HUES6 (cell line): ENCODE measurements at regions not wholly inside any gene's neighbourhood (a gene's known extent, or its start where the extent isn't known, plus 50 kb on each side); places are given as distances from the start of the nearest gene placed in this dataset.

ENCODE experiments used
- H3K27ac ChIP-seq: 2 replicates; pipeline ENCODE4 v1.7.0; 2013; ENCODE audit warnings: low read depth, mild to moderate bottlenecking, low read length, inconsistent platforms
- H3K27me3 ChIP-seq: 2 replicates; pipeline ENCODE4 v1.6.1; 2013; ENCODE audit warnings: low read length; ENCODE audit not compliant: control insufficient read depth, insufficient read depth
- H3K36me3 ChIP-seq: 2 replicates; pipeline ENCODE4 v1.6.1; 2013; ENCODE audit warnings: low read length; ENCODE audit not compliant: control insufficient read depth, insufficient read depth
- H3K4me1 ChIP-seq: 2 replicates; pipeline ENCODE4 v1.6.1; 2013; ENCODE audit warnings: low read length; ENCODE audit not compliant: control insufficient read depth, insufficient read depth
- H3K4me3 ChIP-seq: 2 replicates; pipeline ENCODE4 v1.5.1; 2013; ENCODE audit warnings: low read depth, low read length
- H3K9ac ChIP-seq: one replicate; pipeline ENCODE4 v1.6.1; 2013; ENCODE audit warnings: mild to moderate bottlenecking, low read length
- H3K9me3 ChIP-seq: 2 replicates; pipeline ENCODE4 v1.6.1; 2013; ENCODE audit warnings: low read depth, low read length; ENCODE audit not compliant: control insufficient read depth, insufficient read depth

GRCh38 chr3:40768536-40768935, 243.8 kb downstream of the ZNF621 start:
- no peaks in the 10 kb centered on the region for H3K27me3 ChIP-seq
- no peaks in the 10 kb centered on the region for H3K36me3 ChIP-seq
- no peaks in the 10 kb centered on the region for H3K9me3 ChIP-seq
- H3K4me1 ChIP-seq: no peaks in the 10 kb centered on the region
- H3K9ac ChIP-seq: no peak overlapping the region
- no peak overlapping the region for H3K4me3 ChIP-seq
- no peak overlapping the region for H3K27ac ChIP-seq

GRCh38 chr3:40770061-40770460, 245.3 kb downstream of the ZNF621 start:
- H3K4me1 ChIP-seq: no peaks in the 10 kb centered on the region
- H3K36me3 ChIP-seq: no peaks in the 10 kb centered on the region
- H3K27me3 ChIP-seq: no peaks in the 10 kb centered on the region
- no peaks in the 10 kb centered on the region for H3K9me3 ChIP-seq
- H3K9ac ChIP-seq: no peak overlapping the region
- H3K4me3 ChIP-seq: no peak overlapping the region
- H3K27ac ChIP-seq: no peak overlapping the region

GRCh38 chr3:40771112-40771511, 246.4 kb downstream of the ZNF621 start:
- no peak overlapping the region for H3K27ac ChIP-seq
- H3K4me1 ChIP-seq: no peaks in the 10 kb centered on the region
- no peak overlapping the region for H3K4me3 ChIP-seq
- H3K27me3 ChIP-seq: no peaks in the 10 kb centered on the region
- no peak overlapping the region for H3K9ac ChIP-seq
- no peaks in the 10 kb centered on the region for H3K9me3 ChIP-seq
- no peaks in the 10 kb centered on the region for H3K36me3 ChIP-seq

- Histone ChIP-seq H3K27ac (no peak overlapping the region), H3K4me3 (no peak overlapping the region), H3K36me3 (no peaks in the 10 kb centered on the region), H3K9me3 (no peaks in the 10 kb centered on the region), H3K4me1 (peaks cover 12% of the 10 kb centered on the region; the same call in 1 of the 2 replicates), H3K27me3 (no peaks in the 10 kb centered on the region), H3K9ac (no peak overlapping the region)
These were observed 254.3 kb downstream of the ZNF621 start for GRCh38 chr3:40779039-40779438.

- H3K4me3 ChIP-seq: no peak overlapping the region
- H3K36me3 ChIP-seq: no peaks in the 10 kb centered on the region
- no peaks in the 10 kb centered on the region for H3K27me3 ChIP-seq
- no peak overlapping the region for H3K9ac ChIP-seq
- no peak overlapping the region for H3K27ac ChIP-seq
- H3K4me1 ChIP-seq: peaks cover 12% of the 10 kb centered on the region; the same call in 1 of the 2 replicates
- H3K9me3 ChIP-seq: no peaks in the 10 kb centered on the region
These were observed 255.6 kb downstream of the ZNF621 start for GRCh38 chr3:40780291-40780924.

- Histone ChIP-seq H3K27ac (no peak overlapping the region), H3K4me3 (no peak overlapping the region)
These were observed 256.2 kb downstream of the ZNF621 start for GRCh38 chr3:40780925-40781406.

GRCh38 chr3:40782111-40782721, 257.5 kb downstream of the ZNF621 start:
- no peaks in the 10 kb centered on the region for H3K36me3 ChIP-seq

More at GRCh38 chr3:40780925-40781406, 256.2 kb downstream of the ZNF621 start:
- H3K27me3 ChIP-seq: no peaks in the 10 kb centered on the region
- peaks cover 12% of the 10 kb centered on the region; the same call in 1 of the 2 replicates for H3K4me1 ChIP-seq
- no peak overlapping the region for H3K9ac ChIP-seq
- H3K9me3 ChIP-seq: no peaks in the 10 kb centered on the region
- H3K36me3 ChIP-seq: no peaks in the 10 kb centered on the region

GRCh38 chr3:40790746-40791145, 266.0 kb downstream of the ZNF621 start:
- Histone ChIP-seq H3K27me3 (no peaks in the 10 kb centered on the region), H3K36me3 (no peaks in the 10 kb centered on the region), H3K9ac (no peak overlapping the region), H3K4me3 (no peak overlapping the region), H3K9me3 (peaks cover 5% of the 10 kb centered on the region), H3K4me1 (no peaks in the 10 kb centered on the region), H3K27ac (no peak overlapping the region)

More at GRCh38 chr3:40782111-40782721, 257.5 kb downstream of the ZNF621 start:
- Histone ChIP-seq H3K27ac (no peak overlapping the region), H3K27me3 (no peaks in the 10 kb centered on the region), H3K9me3 (no peaks in the 10 kb centered on the region), H3K9ac (no peak overlapping the region), H3K4me3 (no peak overlapping the region), H3K4me1 (peaks cover 12% of the 10 kb centered on the region; the same call in 1 of the 2 replicates)

- no peak overlapping the region for H3K9ac ChIP-seq
These were observed 269.0 kb downstream of the ZNF621 start for GRCh38 chr3:40793730-40794129.

GRCh38 chr3:40800343-40800742, 275.6 kb downstream of the ZNF621 start:
- Histone ChIP-seq H3K9me3 (no peaks in the 10 kb centered on the region), H3K27me3 (no peaks in the 10 kb centered on the region), H3K27ac (no peak overlapping the region), H3K4me1 (no peaks in the 10 kb centered on the region), H3K36me3 (no peaks in the 10 kb centered on the region), H3K4me3 (no peak overlapping the region), H3K9ac (no peak overlapping the region)

More at GRCh38 chr3:40793730-40794129, 269.0 kb downstream of the ZNF621 start:
- Histone ChIP-seq H3K27ac (no peak overlapping the region), H3K4me3 (no peak overlapping the region), H3K9me3 (peaks cover 5% of the 10 kb centered on the region), H3K27me3 (no peaks in the 10 kb centered on the region), H3K4me1 (no peaks in the 10 kb centered on the region), H3K36me3 (no peaks in the 10 kb centered on the region)

GRCh38 chr3:40801284-40801741, 276.6 kb downstream of the ZNF621 start:
- no peaks in the 10 kb centered on the region for H3K4me1 ChIP-seq
- H3K36me3 ChIP-seq: no peaks in the 10 kb centered on the region
- H3K9ac ChIP-seq: no peak overlapping the region
- H3K9me3 ChIP-seq: no peaks in the 10 kb centered on the region
- H3K27me3 ChIP-seq: no peaks in the 10 kb centered on the region
- no peak overlapping the region for H3K27ac ChIP-seq
- H3K4me3 ChIP-seq: no peak overlapping the region
